GM12873 (cell line): ENCODE measurements at regions not wholly inside any gene's neighbourhood (a gene's known extent, or its start where the extent isn't known, plus 50 kb on each side); places are given as distances from the start of the nearest gene placed in this dataset.
A peak's percentile ranks its signal among the peaks of the same experiment; 100 is the strongest.

Source experiments
- TF ChIP-seq, protein P1 (sequence below): IDR thresholded peaks from 2 replicates; pipeline ENCODE4 v1.5.1; 2012; ENCODE audit warnings: low read depth, mild to moderate bottlenecking, moderate library complexity, low read length, control low read depth; ENCODE audit not compliant: insufficient read depth; ENCODE audit errors: missing control alignments

- TF ChIP-seq, protein P1, sequence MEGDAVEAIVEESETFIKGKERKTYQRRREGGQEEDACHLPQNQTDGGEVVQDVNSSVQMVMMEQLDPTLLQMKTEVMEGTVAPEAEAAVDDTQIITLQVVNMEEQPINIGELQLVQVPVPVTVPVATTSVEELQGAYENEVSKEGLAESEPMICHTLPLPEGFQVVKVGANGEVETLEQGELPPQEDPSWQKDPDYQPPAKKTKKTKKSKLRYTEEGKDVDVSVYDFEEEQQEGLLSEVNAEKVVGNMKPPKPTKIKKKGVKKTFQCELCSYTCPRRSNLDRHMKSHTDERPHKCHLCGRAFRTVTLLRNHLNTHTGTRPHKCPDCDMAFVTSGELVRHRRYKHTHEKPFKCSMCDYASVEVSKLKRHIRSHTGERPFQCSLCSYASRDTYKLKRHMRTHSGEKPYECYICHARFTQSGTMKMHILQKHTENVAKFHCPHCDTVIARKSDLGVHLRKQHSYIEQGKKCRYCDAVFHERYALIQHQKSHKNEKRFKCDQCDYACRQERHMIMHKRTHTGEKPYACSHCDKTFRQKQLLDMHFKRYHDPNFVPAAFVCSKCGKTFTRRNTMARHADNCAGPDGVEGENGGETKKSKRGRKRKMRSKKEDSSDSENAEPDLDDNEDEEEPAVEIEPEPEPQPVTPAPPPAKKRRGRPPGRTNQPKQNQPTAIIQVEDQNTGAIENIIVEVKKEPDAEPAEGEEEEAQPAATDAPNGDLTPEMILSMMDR: no peak
Observed at GRCh38 chr13:30119476-30119875, 187.9 kb downstream of the KATNAL1 start.

- TF ChIP-seq, protein P1: no peak
Observed at GRCh38 chr13:30116379-30116778, 191.0 kb downstream of the KATNAL1 start.

GRCh38 chr13:30115257-30115600 lies 192.1 kb downstream of the KATNAL1 start:
- TF ChIP-seq, protein P1: no peak

GRCh38 chr13:30114571-30115256 lies 192.6 kb downstream of the KATNAL1 start:
- TF ChIP-seq, protein P1: peak; percentile 91

DNA sequence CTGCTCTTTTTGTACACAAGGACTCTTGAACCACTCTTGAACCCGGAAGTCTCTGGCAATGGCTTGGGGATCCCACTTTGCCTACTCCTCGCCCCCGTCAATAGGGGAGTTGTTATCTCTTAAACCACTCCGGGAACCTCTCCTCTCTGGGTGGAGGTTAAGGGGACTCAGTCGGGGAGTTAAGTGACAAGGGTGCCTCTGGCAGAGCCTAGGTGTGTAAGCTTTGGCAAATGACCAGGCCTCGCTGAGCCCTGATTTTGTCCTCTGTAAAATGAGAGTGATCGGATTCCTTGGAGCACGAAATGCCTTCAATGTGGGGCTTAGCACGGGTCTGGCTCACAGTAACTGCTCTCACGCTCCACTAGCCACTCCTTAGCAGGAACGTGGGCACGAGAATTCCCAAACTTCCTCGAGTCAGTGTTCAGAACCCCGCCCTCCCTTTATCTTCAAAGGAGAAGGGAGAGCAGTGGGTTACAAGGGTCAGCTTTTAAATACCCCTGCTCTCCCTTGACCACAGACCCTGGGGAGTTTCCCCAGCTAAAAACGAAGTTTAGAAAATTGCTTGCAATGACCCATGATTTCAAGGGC lies 193.3 kb downstream of the KATNAL1 start:
- TF ChIP-seq, protein P1: no peak

GRCh38 chr13:30113551-30113950 lies 193.8 kb downstream of the KATNAL1 start:
- TF ChIP-seq, protein P1: no peak

DNA sequence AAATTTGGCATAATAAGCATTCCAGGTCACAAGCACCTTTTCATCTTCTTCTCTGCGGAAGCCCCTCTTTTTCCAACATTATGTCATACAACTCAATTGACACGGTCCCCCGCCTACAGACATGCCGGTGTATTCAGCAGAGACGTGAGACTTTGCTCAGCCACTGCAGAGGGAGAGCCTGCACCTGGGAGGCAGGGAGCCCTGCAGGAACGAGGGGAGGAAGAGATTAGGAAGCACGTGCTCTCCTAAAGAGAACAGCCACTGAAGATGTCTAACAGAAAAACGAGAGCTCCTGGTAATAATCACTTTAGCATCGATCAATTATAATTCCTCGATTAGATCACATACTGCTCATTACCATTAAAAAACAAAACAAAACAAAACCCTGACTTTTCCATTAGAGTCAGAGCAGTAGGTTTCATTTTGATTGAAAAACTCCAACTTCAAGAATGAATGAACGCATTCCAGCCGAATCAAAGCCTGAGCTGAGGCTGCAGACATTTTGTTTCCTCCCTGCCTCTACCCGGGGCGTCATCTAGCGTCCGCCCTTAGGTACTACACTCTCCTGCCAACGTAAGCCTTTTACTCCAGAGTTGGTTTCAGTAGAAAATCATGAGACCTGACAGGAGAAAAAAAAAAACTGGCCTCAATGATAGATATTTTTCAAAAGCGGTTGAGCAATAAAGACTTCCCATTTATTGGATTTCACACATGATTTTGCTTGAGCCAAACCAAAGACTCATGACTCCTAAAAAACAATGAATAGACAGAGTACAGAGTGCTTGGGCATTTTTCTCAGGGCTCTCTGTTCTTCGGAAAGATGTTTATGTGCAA lies 194.5 kb downstream of the KATNAL1 start:
- TF ChIP-seq, protein P1: peak; percentile 99
